RWPE2 (cell line): ENCODE measurements at regions not wholly inside any gene's neighbourhood (a gene's known extent, or its start where the extent isn't known, plus 50 kb on each side); places are given as distances from the start of the nearest gene placed in this dataset.

Source experiments
- ATAC-seq: fragments of 200-7000 bp; cut with Tn5 transposase; 3 replicates; pipeline ENCODE4 v1.9.1; 2021; ENCODE audit warnings: low read depth
- DNase-seq: peaks from one replicate; pipeline ENCODE4 v3.0.0-alpha.2; 2020; ENCODE audit warnings: low spot score
- H3K27ac ChIP-seq: fragments of 450-650 bp; 2 replicates; pipeline ENCODE4 v1.5.1; 2017; ENCODE audit warnings: mild to moderate bottlenecking; ENCODE audit not compliant: poor library complexity, severe bottlenecking
- H3K27me3 ChIP-seq: fragments of 250-450 bp; sonication (Bioruptor Pico); 2 replicates; pipeline ENCODE4 v1.5.1; 2021; ENCODE audit warnings: mild to moderate bottlenecking, moderate library complexity; ENCODE audit not compliant: insufficient read depth, poor library complexity, severe bottlenecking
- H3K36me3 ChIP-seq: fragments of 250-450 bp; sonication (Bioruptor Pico); 2 replicates; pipeline ENCODE4 v1.5.1; 2020; ENCODE audit warnings: low read depth, mild to moderate bottlenecking, moderate library complexity
- H3K4me1 ChIP-seq: fragments of 250-450 bp; sonication (Bioruptor Pico); 2 replicates; pipeline ENCODE4 v1.5.1; 2021; ENCODE audit warnings: mild to moderate bottlenecking, moderate library complexity; ENCODE audit not compliant: insufficient read depth, poor library complexity, severe bottlenecking
- H3K4me3 ChIP-seq: fragments of 250-450 bp; sonication (Bioruptor Pico); 2 replicates; pipeline ENCODE4 v1.5.1; 2021; ENCODE audit warnings: mild to moderate bottlenecking, moderate library complexity; ENCODE audit not compliant: severe bottlenecking
- H3K9me3 ChIP-seq: fragments of 250-450 bp; sonication (Bioruptor Pico); 2 replicates; pipeline ENCODE4 v1.5.1; 2021; ENCODE audit warnings: mild to moderate bottlenecking, moderate library complexity; ENCODE audit not compliant: severe bottlenecking
- TF ChIP-seq, protein P1 (sequence below): fragments of 450-650 bp; IDR thresholded peaks from one replicate; pipeline ENCODE4 v1.5.1; 2017; ENCODE audit warnings: mild to moderate bottlenecking, moderate library complexity; ENCODE audit not compliant: poor library complexity, severe bottlenecking

DNA sequence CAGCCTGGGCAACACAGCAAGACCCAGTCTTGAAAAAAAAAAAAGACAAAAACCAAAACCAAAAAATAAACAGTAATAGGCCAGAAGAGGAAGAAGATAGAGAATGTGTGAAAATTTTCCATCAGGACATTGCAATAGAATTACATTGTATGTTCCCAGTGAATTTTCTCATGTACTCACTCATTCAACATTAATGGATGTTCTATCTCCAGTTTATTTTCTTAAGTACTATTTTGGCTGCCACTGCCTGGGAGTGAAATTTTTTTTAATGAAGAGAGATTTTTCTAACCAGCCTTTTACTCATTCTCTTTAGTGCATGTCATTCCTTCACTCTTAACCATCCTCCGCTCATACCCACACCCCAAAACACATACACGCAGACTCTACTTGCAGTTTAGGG is 282.8 kb downstream of the ALDH8A1 start:
- no peak overlapping the region for H3K27ac ChIP-seq
- H3K36me3 ChIP-seq = no peaks in the 10 kb centered on the region
- H3K4me3 ChIP-seq = no peak overlapping the region
- H3K9me3 ChIP-seq = no peaks in the 10 kb centered on the region
- ATAC-seq (no peak), DNase-seq (no peak)
- no peaks in the 10 kb centered on the region for H3K27me3 ChIP-seq
- TF ChIP-seq, protein P1, sequence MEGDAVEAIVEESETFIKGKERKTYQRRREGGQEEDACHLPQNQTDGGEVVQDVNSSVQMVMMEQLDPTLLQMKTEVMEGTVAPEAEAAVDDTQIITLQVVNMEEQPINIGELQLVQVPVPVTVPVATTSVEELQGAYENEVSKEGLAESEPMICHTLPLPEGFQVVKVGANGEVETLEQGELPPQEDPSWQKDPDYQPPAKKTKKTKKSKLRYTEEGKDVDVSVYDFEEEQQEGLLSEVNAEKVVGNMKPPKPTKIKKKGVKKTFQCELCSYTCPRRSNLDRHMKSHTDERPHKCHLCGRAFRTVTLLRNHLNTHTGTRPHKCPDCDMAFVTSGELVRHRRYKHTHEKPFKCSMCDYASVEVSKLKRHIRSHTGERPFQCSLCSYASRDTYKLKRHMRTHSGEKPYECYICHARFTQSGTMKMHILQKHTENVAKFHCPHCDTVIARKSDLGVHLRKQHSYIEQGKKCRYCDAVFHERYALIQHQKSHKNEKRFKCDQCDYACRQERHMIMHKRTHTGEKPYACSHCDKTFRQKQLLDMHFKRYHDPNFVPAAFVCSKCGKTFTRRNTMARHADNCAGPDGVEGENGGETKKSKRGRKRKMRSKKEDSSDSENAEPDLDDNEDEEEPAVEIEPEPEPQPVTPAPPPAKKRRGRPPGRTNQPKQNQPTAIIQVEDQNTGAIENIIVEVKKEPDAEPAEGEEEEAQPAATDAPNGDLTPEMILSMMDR = no peak
- no peaks in the 10 kb centered on the region for H3K4me1 ChIP-seq

DNA sequence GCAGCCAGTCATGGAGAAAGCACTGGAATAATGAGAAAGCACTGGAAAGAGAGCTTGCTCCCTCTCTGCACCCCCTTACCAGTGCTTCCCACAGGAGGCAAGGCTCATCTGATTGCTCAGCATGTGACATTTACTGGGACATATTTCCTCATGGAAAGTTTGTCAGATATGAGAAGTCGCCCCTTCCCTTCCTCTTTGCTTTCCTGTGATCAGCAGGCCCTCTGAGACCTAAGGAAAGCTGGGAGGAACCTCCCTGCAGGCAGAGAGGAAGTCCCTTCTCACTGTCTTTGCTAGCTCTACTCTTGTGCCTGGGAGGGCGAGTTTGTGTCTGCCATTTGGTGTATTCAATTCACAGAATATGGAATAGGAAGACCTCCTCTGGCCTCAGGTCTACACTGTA is 283.8 kb downstream of the ALDH8A1 start:
- no peak overlapping the region for H3K4me3 ChIP-seq
- DNase-seq = no peak
- no peaks in the 10 kb centered on the region for H3K4me1 ChIP-seq
- no peak for ATAC-seq
- H3K27me3 ChIP-seq = no peaks in the 10 kb centered on the region
- TF ChIP-seq, protein P1 = no peak
- H3K27ac ChIP-seq = no peak overlapping the region
- no peaks in the 10 kb centered on the region for H3K9me3 ChIP-seq
- no peaks in the 10 kb centered on the region for H3K36me3 ChIP-seq

DNA sequence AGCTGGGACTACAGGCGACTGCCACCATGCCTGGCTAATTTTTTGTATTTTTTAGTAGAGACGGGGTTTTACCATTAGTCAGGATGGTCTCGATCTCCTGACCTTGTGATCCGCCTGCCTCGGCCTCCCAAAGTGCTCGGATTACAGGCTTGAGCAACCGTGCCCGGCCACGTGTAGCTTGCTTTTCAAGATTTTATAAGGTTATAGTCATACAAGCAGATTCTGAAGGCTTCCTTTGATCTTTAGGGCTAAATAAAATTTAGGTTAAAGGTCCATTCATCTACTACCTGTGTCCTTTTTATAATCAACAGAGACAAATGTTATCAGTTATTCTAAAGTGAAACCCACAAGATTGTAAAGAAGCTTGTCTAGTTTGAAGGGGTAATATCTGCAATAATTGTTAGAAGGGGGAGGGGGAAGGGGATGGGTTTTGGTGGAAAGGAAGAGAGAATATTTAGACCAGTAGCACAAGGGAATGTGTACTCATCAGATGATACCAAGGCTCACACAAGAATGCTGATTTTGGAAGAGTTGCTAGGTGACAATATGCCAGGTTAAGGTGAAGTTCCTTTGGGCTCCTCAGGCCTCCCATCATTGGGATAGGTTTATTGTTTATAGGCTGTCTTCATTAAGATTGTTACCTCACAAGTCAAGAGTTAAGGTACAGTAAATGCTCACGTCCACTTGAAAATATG is 284.7 kb downstream of the ALDH8A1 start:
- TF ChIP-seq, protein P1 = no peak
- ATAC-seq = no peak

DNA sequence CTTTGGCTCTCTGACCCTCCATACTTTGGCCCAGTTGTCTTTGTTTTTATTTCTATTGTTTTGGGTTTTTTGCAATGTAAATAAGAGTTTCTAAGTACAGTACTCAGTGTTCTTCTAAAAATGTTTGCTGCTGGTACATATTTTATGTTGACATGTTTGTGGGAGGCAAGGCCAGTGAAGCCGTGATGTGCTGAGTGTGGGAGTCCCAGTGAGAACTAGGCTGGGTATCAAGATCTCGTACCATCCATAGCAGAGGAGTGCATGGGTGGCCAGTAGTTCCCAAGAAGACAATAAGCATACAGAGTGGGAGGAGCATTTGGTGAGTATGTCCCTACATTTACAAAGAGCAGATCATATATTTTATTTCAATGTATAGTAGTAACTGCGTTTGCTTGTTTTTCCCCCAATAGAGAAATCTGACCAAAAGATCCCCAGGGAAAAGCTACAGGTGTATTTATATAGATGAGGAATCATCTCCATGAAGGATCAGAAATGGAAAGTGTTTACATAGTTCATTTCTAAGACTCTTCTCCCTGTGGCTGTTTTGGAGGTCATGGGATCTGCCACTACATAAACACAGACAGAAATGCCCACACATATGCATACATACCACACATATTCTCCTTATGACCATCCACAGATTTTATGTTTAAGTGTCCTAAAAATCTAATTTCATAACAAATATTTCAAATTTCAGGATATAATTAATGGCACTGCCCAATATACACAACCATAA is 285.9 kb downstream of the ALDH8A1 start:
- H3K9me3 ChIP-seq = no peaks in the 10 kb centered on the region
- H3K4me1 ChIP-seq = no peaks in the 10 kb centered on the region
- ATAC-seq (no peak; the same call in 2 of the 3 replicates), DNase-seq (no peak)
- H3K27ac ChIP-seq = no peak overlapping the region
- H3K4me3 ChIP-seq = no peak overlapping the region
- H3K27me3 ChIP-seq = no peaks in the 10 kb centered on the region
- TF ChIP-seq, protein P1 = no peak
- H3K36me3 ChIP-seq = no peaks in the 10 kb centered on the region

More for the DNA sequence above, 284.7 kb downstream of the ALDH8A1 start:
- no peaks in the 10 kb centered on the region for H3K4me1 ChIP-seq
- no peak overlapping the region for H3K4me3 ChIP-seq
- H3K9me3 ChIP-seq = no peaks in the 10 kb centered on the region
- no peaks in the 10 kb centered on the region for H3K27me3 ChIP-seq
- no peak overlapping the region for H3K27ac ChIP-seq
- no peaks in the 10 kb centered on the region for H3K36me3 ChIP-seq
- DNase-seq = no peak

DNA sequence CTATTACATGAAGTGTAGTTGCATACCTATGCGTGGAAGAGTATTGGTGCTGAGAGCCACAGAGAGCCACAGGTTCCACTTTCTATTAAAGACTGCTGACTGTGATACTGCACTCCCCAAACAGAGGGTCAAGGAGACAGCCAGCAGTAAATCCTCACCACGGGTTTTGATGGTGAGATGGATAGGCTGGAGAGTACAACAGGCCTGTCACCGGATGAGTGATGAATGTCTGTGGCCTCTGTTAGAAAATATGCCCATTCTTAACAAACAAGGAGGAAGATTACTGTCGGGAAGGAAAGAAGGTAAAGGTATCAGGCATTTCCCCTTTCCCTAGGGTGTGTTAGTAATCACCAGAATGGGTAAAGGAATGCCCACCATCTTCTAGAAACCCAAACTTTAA is 286.5 kb downstream of the ALDH8A1 start:
- H3K4me1 ChIP-seq = peaks cover 5% of the 10 kb centered on the region
- H3K27ac ChIP-seq = no peak overlapping the region
- DNase-seq = no peak
- H3K27me3 ChIP-seq = no peaks in the 10 kb centered on the region
- TF ChIP-seq, protein P1 = no peak
- H3K4me3 ChIP-seq = no peak overlapping the region
- no peaks in the 10 kb centered on the region for H3K9me3 ChIP-seq
- no peak for ATAC-seq
- H3K36me3 ChIP-seq = no peaks in the 10 kb centered on the region
